ENCODE measurements at regions not wholly inside any gene's neighbourhood (a gene's known extent, or its start where the extent isn't known, plus 50 kb on each side); places are given as distances from the start of the nearest gene placed in this dataset.

DNA sequence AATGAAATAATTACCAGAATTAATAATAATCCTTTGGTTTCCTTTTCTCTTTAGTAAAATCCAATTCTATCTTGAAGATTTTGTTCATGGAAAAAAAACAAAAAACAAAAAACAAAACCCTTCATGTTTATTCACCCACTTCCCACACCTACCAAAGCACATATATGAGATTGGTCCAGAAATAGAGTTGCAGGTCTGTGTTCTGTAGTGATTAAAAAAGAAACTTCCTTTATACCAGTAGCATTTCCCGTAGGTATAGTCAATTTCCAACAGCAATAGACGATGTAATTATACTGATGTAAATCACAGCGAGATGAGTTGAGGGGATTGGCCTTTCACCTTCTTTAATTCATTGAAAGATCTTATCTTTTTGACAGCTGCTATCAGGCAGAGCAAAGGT is 194.6 kb downstream of the SOX2 start:
- TF ChIP-seq TAF1 (IDR thresholded peaks at IDR 0.05; ENCODE audit: borderline replicate concordance, low read depth, low read length): no peak
- no peak for TF ChIP-seq POLR2A (IDR thresholded peaks at IDR 0.05; ENCODE audit: low read depth, low read length)
- no peak for TF ChIP-seq POLR2AphosphoS5 (IDR thresholded peaks at IDR 0.05; ENCODE audit: low read depth, low read length)

All from GM12892 (cell line).